Amniotic stem cell (primary cell): ENCODE measurements at regions not wholly inside any gene's neighbourhood (a gene's known extent, or its start where the extent isn't known, plus 50 kb on each side); places are given as distances from the start of the nearest gene placed in this dataset.

Experiments used
- DNase-seq: peaks from one replicate; lab custom pipeline; 2025; lab: John Stamatoyannopoulos, UW

- no peak for DNase-seq
These were observed 378.9 kb downstream of the PMP22 start for GRCh38 chr17:14886200-14886739.

GRCh38 chr17:14882131-14882530 is 383.0 kb downstream of the PMP22 start:
- no peak for DNase-seq

- DNase-seq, result no peak
These were observed 389.3 kb downstream of the PMP22 start for GRCh38 chr17:14875557-14876412.

- DNase-seq, result no peak
These were observed 391.1 kb downstream of the PMP22 start for GRCh38 chr17:14873996-14874395.

- DNase-seq, result no peak
These were observed 391.6 kb downstream of the PMP22 start for GRCh38 chr17:14873540-14873939.

GRCh38 chr17:14871921-14872320 is 393.2 kb downstream of the PMP22 start:
- DNase-seq, result no peak

- DNase-seq, result no peak
These were observed 398.9 kb downstream of the PMP22 start for GRCh38 chr17:14866266-14866665.

GRCh38 chr17:14864127-14864526 is 401.0 kb downstream of the PMP22 start:
- no peak for DNase-seq

GRCh38 chr17:14859542-14859941 is 405.6 kb downstream of the PMP22 start:
- no peak for DNase-seq

GRCh38 chr17:14856176-14856575 is 408.9 kb downstream of the PMP22 start:
- DNase-seq, result no peak

- no peak for DNase-seq
These were observed 410.4 kb downstream of the PMP22 start for GRCh38 chr17:14854691-14855090.

- no peak for DNase-seq
These were observed 419.4 kb downstream of the PMP22 start for GRCh38 chr17:14845591-14846281.

GRCh38 chr17:14843086-14843795 is 421.9 kb downstream of the PMP22 start:
- no peak for DNase-seq

- peak; percentile 60 for DNase-seq
These were observed 424.4 kb downstream of the PMP22 start for GRCh38 chr17:14840616-14841231.

GRCh38 chr17:14838567-14838966 is 426.6 kb downstream of the PMP22 start:
- DNase-seq, result no peak

- no peak for DNase-seq
These were observed 431.8 kb downstream of the PMP22 start for GRCh38 chr17:14833201-14833785.

- DNase-seq, result no peak
These were observed 433.6 kb downstream of the PMP22 start for GRCh38 chr17:14831491-14831890.

GRCh38 chr17:14827396-14827919 is 437.7 kb downstream of the PMP22 start:
- DNase-seq, result no peak

- no peak for DNase-seq
These were observed 438.8 kb downstream of the PMP22 start for GRCh38 chr17:14826358-14826757.

GRCh38 chr17:14818469-14818868 is 446.7 kb downstream of the PMP22 start:
- DNase-seq, result no peak

GRCh38 chr17:14815079-14815478 is 450.0 kb downstream of the PMP22 start:
- no peak for DNase-seq
